H1 (cell line): ENCODE measurements at regions not wholly inside any gene's neighbourhood (a gene's known extent, or its start where the extent isn't known, plus 50 kb on each side); places are given as distances from the start of the nearest gene placed in this dataset.

Source experiments
- CTCF ChIA-PET: fragments of 300-600 bp; sonication (Branson Sonifier 250); formaldehyde crosslinking; loops from one replicate; lab custom pipeline; 2021; ENCODE audit not compliant: partially characterized antibody; lab: Charles Lee
- POLR2A ChIA-PET: fragments of 300-600 bp; sonication (Branson Sonifier 250); formaldehyde crosslinking; loops from one replicate; lab custom pipeline; 2021; ENCODE audit warnings: inconsistent platforms; ENCODE audit not compliant: partially characterized antibody; lab: Charles Lee
- DNase-seq, 2 experiments: peaks; one replicate each; pipeline versions ENCODE4 v3.0.0 to v3.0.0-alpha.2; 2010 to 2022; ENCODE audit warnings: low spot score in 2 of 2, low read depth in 1 of 2, mixed read lengths in 1 of 2
- FAIRE-seq: peaks from 2 replicates; lab custom pipeline; 2011; peaks lifted over from hg19 to GRCh38; lab: Jason Lieb, UNC
- H2AFZ ChIP-seq: 2 replicates; pipeline ENCODE4 v1.8.1; 2012; ENCODE audit warnings: low read length, inconsistent platforms
- H2AK5ac ChIP-seq: 2 replicates; pipeline ENCODE4 v1.6.1; 2013; ENCODE audit warnings: low read depth, low read length
- H2BK120ac ChIP-seq: replicated peaks from 2 replicates; pipeline ENCODE3; 2013; ENCODE audit warnings: low read depth, low read length, inconsistent platforms
- H2BK12ac ChIP-seq: 2 replicates; pipeline ENCODE4 v1.6.1; 2013; ENCODE audit warnings: low read depth, low read length
- H2BK15ac ChIP-seq: 2 replicates; pipeline ENCODE4 v1.6.1; 2013; ENCODE audit warnings: low read length
- H2BK20ac ChIP-seq: 2 replicates; pipeline ENCODE4 v1.6.1; 2013; ENCODE audit warnings: low read length
- H2BK5ac ChIP-seq: 2 replicates; pipeline ENCODE4 v1.6.1; 2013; ENCODE audit warnings: low read depth, low read length
- H3K14ac ChIP-seq: 2 replicates; pipeline ENCODE4 v1.6.1; 2013; ENCODE audit warnings: inconsistent platforms; ENCODE audit not compliant: insufficient read length
- H3K18ac ChIP-seq: 2 replicates; pipeline ENCODE4 v1.6.1; 2013; ENCODE audit warnings: low read length; ENCODE audit errors: extremely low read depth
- H3K23ac ChIP-seq: 2 replicates; pipeline ENCODE4 v1.6.1; 2013; ENCODE audit warnings: inconsistent platforms; ENCODE audit not compliant: insufficient read length
- H3K23me2 ChIP-seq: 2 replicates; pipeline ENCODE4 v1.6.1; 2013; ENCODE audit warnings: low read depth, low read length
- H3K27ac ChIP-seq: 2 replicates; pipeline ENCODE4 v1.6.1; 2011; ENCODE audit warnings: low read depth, low read length, inconsistent platforms
- H3K27me3 ChIP-seq, 4 experiments: replicated peaks in 1 of 4; 1 replicate in 1 of 4; 2 replicates in 3 of 4; pipeline versions ENCODE4 v1.6.1 to v1.8.1; 2011 to 2013; ENCODE audit warnings: low read length in 3 of 4, mild to moderate bottlenecking in 3 of 4, inconsistent platforms in 2 of 4, mixed read lengths in 2 of 4, moderate library complexity in 1 of 4; ENCODE audit not compliant: control insufficient read depth in 3 of 4, insufficient read depth in 3 of 4; ENCODE audit errors: extremely low read depth in 1 of 4
- H3K36me3 ChIP-seq, 4 experiments: 2 replicates each; pipeline versions ENCODE4 v1.6.1 to v1.8.1; 2011 to 2013; ENCODE audit warnings: mild to moderate bottlenecking in 4 of 4, low read length in 3 of 4, moderate library complexity in 2 of 4, control low read depth in 1 of 4, inconsistent platforms in 1 of 4; ENCODE audit not compliant: insufficient read depth in 4 of 4, control insufficient read depth in 2 of 4
- H3K4ac ChIP-seq: replicated peaks from 2 replicates; pipeline ENCODE3; 2013; ENCODE audit warnings: low read length, low read depth, mixed read lengths, inconsistent platforms; ENCODE audit not compliant: insufficient read length
- H3K4me1 ChIP-seq, 4 experiments: replicated peaks in 1 of 4; 1 replicate in 1 of 4; 2 replicates in 3 of 4; pipeline versions ENCODE4 v1.6.1 to v1.8.1; 2011 to 2013; ENCODE audit warnings: low read length in 3 of 4, inconsistent platforms in 2 of 4, mixed read lengths in 1 of 4; ENCODE audit not compliant: insufficient read depth in 4 of 4, control insufficient read depth in 3 of 4
- H3K4me2 ChIP-seq, 2 experiments: 2 replicates each; pipeline versions ENCODE4 v1.6.1 to v1.8.1; 2011 to 2013; ENCODE audit warnings: low read depth in 2 of 2, low read length in 2 of 2, control low read depth in 1 of 2, inconsistent platforms in 1 of 2, mild to moderate bottlenecking in 1 of 2; ENCODE audit not compliant: insufficient read depth in 1 of 2
- H3K4me3 ChIP-seq, 4 experiments: fragments of 200-600, 300-600 bp in 1 of 4; sonication (generic), shearing (Covaris generic), sonication (Bioruptor Twin) in 1 of 4; 2 replicates each; pipeline versions ENCODE4 v1.5.1 to v1.8.1; 2011 to 2016; ENCODE audit warnings: low read length in 4 of 4, low read depth in 3 of 4, control low read depth in 2 of 4, inconsistent platforms in 2 of 4, mild to moderate bottlenecking in 2 of 4, mixed read lengths in 1 of 4, moderate library complexity in 1 of 4; ENCODE audit not compliant: insufficient read depth in 2 of 4; ENCODE audit errors: extremely low read depth in 1 of 4
- H3K56ac ChIP-seq: replicated peaks from 2 replicates; pipeline ENCODE3; 2013; ENCODE audit warnings: low read depth, mild to moderate bottlenecking, mixed read lengths, low read length, inconsistent platforms; ENCODE audit not compliant: insufficient read length
- H3K79me1 ChIP-seq: 2 replicates; pipeline ENCODE4 v1.6.1; 2013; ENCODE audit warnings: low read depth, low read length, control low read depth
- H3K79me2 ChIP-seq, 2 experiments: 2 replicates each; pipeline versions ENCODE4 v1.6.1 to v1.8.1; 2012 to 2013; ENCODE audit warnings: low read length in 2 of 2, mild to moderate bottlenecking in 2 of 2, inconsistent platforms in 1 of 2; ENCODE audit not compliant: insufficient read depth in 2 of 2, control insufficient read depth in 1 of 2
- H3K9ac ChIP-seq, 4 experiments: replicated peaks in 1 of 4; 1 replicate in 1 of 4; 2 replicates in 3 of 4; pipeline versions ENCODE4 v1.6.1 to v1.8.1; 2011 to 2013; ENCODE audit warnings: low read depth in 3 of 4, low read length in 3 of 4, control low read depth in 2 of 4, mild to moderate bottlenecking in 2 of 4, moderate library complexity in 2 of 4, inconsistent platforms in 1 of 4; ENCODE audit errors: extremely low read depth in 1 of 4
- H3K9me3 ChIP-seq, 2 experiments: 2 replicates each; pipeline versions ENCODE4 v1.6.1 to v1.8.1; 2012 to 2013; ENCODE audit warnings: mild to moderate bottlenecking in 2 of 2, moderate library complexity in 2 of 2, control low read depth in 1 of 2, inconsistent platforms in 1 of 2, low read depth in 1 of 2, low read length in 1 of 2, mixed read lengths in 1 of 2; ENCODE audit not compliant: insufficient read depth in 2 of 2
- H4K20me1 ChIP-seq, 2 experiments: replicated peaks in 1 of 2; 2 replicates each; pipeline versions ENCODE3 to v1.8.1; 2011 to 2013; ENCODE audit warnings: inconsistent platforms in 2 of 2, low read length in 2 of 2, mild to moderate bottlenecking in 1 of 2; ENCODE audit not compliant: insufficient read depth in 2 of 2, control insufficient read depth in 1 of 2
- H4K5ac ChIP-seq: 2 replicates; pipeline ENCODE4 v1.6.1; 2013; ENCODE audit warnings: low read length, low read depth, mixed read lengths, inconsistent platforms; ENCODE audit not compliant: insufficient read length
- H4K8ac ChIP-seq: 2 replicates; pipeline ENCODE4 v1.8.0; 2013; ENCODE audit warnings: mild to moderate bottlenecking, moderate library complexity, low read length, inconsistent platforms; ENCODE audit not compliant: insufficient read depth; ENCODE audit errors: extremely low read depth
- H4K91ac ChIP-seq: replicated peaks from 2 replicates; pipeline ENCODE3; 2013; ENCODE audit warnings: low read length, mixed read lengths, inconsistent platforms; ENCODE audit not compliant: insufficient read length
- CBX8 ChIP-seq: fragments of 300-800, 300-1000 bp; sonication (generic); IDR thresholded peaks from 2 replicates; pipeline ENCODE4 v1.7.1; 2016; ENCODE audit warnings: low read depth, low read length, borderline replicate concordance
- GTF2F1 ChIP-seq: IDR thresholded peaks from 2 replicates; pipeline ENCODE4 v1.6.1; 2012; ENCODE audit warnings: low read depth, low read length, improper control_type of control experiment, borderline replicate concordance
- POLR2A ChIP-seq, 2 experiments: IDR thresholded peaks; 1 replicate in 1 of 2; 2 replicates in 1 of 2; pipeline ENCODE4 v1.6.1; 2011; ENCODE audit warnings: low read depth in 2 of 2, low read length in 2 of 2, mild to moderate bottlenecking in 2 of 2; ENCODE audit errors: control extremely low read depth in 1 of 2
- SP2 ChIP-seq: IDR thresholded peaks from 2 replicates; pipeline ENCODE4 v1.6.1; 2012; ENCODE audit warnings: mild to moderate bottlenecking, low read length, inconsistent platforms
- WGBS, 2 experiments: shearing (Covaris generic) in 1 of 2; methylation state at CpG; one replicate each; pipeline versions ENCODE4 v1.1.6 to v1.1.7; 2013 to 2015; ENCODE audit warnings: low lambda C conversion rate in 2 of 2, mixed read lengths in 2 of 2, inconsistent platforms in 1 of 2, low coverage in 1 of 2, missing lambda C conversion rate in 1 of 2; ENCODE audit not compliant: insufficient replicate concordance in 2 of 2, insufficient coverage in 1 of 2, insufficient read length in 1 of 2; ENCODE audit errors: extremely low coverage in 1 of 2, missing lambda C conversion rate in 1 of 2; 5-methylcytosine and 5-hydroxymethylcytosine counted together
- TF ChIP-seq, protein P1 (sequence below): IDR thresholded peaks from 2 replicates; pipeline ENCODE4 v1.6.1; 2012; ENCODE audit warnings: low read length, inconsistent platforms

GRCh38 chr11:115944596-115944995 lies 440.4 kb upstream of the CADM1 start:
- Histone ChIP-seq H3K18ac (no peak overlapping the region), H3K9ac (no peak overlapping the region), H2BK12ac (no peak overlapping the region), H4K91ac (no peak overlapping the region), H3K79me2 (no peaks in the 10 kb centered on the region), H2AK5ac (no peak overlapping the region), H3K79me1 (no peaks in the 10 kb centered on the region), H3K4me2 (no peak overlapping the region), H4K8ac (no peak overlapping the region), H3K4ac (no peak overlapping the region), H3K56ac (no peak overlapping the region), H2BK15ac (no peak overlapping the region), H2BK20ac (no peak overlapping the region), H3K14ac (no peak overlapping the region), H3K23me2 (no peaks in the 10 kb centered on the region), H3K4me1 (no peaks in the 10 kb centered on the region), H3K23ac (no peak overlapping the region), H3K9me3 (no peaks in the 10 kb centered on the region), H3K36me3 (no peaks in the 10 kb centered on the region), H3K4me3 (no peak overlapping the region), H2BK120ac (no peak overlapping the region), H2AFZ (no peak overlapping the region), H3K27me3 (no peaks in the 10 kb centered on the region), H4K20me1 (no peaks in the 10 kb centered on the region), H2BK5ac (no peak overlapping the region), H4K5ac (no peak overlapping the region), H3K27ac (no peak overlapping the region)
- ChIA-PET POLR2A (no interaction called here), CTCF (no interaction called here)
- no peak for TF ChIP-seq CBX8
- TF ChIP-seq SP2, result no peak
- TF ChIP-seq, protein P1, sequence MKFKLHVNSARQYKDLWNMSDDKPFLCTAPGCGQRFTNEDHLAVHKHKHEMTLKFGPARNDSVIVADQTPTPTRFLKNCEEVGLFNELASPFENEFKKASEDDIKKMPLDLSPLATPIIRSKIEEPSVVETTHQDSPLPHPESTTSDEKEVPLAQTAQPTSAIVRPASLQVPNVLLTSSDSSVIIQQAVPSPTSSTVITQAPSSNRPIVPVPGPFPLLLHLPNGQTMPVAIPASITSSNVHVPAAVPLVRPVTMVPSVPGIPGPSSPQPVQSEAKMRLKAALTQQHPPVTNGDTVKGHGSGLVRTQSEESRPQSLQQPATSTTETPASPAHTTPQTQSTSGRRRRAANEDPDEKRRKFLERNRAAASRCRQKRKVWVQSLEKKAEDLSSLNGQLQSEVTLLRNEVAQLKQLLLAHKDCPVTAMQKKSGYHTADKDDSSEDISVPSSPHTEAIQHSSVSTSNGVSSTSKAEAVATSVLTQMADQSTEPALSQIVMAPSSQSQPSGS, result no peak
- no peak for TF ChIP-seq GTF2F1
- TF ChIP-seq POLR2A (IDR thresholded peaks at IDR 0.05; ENCODE audit: control extremely low read depth in 1 of 2, low read depth in 2 of 2, low read length in 2 of 2), result no peak
- FAIRE-seq, result no peak
- WGBS, 2 experiments, result 89% methylated on average over 8 of the region's 8 CpGs; no CpG with 5 or more reads in 1 of the 2 experiments
- no peak for DNase-seq
